Kidney epithelial cell (primary cell): ENCODE measurements at regions not wholly inside any gene's neighbourhood (a gene's known extent, or its start where the extent isn't known, plus 50 kb on each side); places are given as distances from the start of the nearest gene placed in this dataset.
A peak's percentile ranks its signal among the peaks of the same experiment; 100 is the strongest.

Source experiments
- DNase-seq: peaks from one replicate; pipeline ENCODE4 v3.0.0-alpha.2; 2010; ENCODE audit warnings: low read depth
- H3K27me3 ChIP-seq: 2 replicates; pipeline ENCODE4 v1.6.0; 2011; ENCODE audit warnings: low read length; ENCODE audit not compliant: control insufficient read depth, insufficient read depth
- H3K36me3 ChIP-seq: 2 replicates; pipeline ENCODE4 v1.5.1; 2011; ENCODE audit warnings: low read length; ENCODE audit not compliant: control insufficient read depth, insufficient read depth
- H3K4me3 ChIP-seq: 2 replicates; pipeline ENCODE4 v1.5.1; 2011; ENCODE audit warnings: low read depth, mild to moderate bottlenecking, control low read depth, low read length
- CTCF ChIP-seq: IDR thresholded peaks from 2 replicates; pipeline ENCODE4 v1.5.1; 2011; ENCODE audit warnings: mild to moderate bottlenecking, moderate library complexity, low read length, control low read depth, inconsistent platforms; ENCODE audit not compliant: insufficient read depth, poor library complexity, severe bottlenecking

GRCh38 chr21:35932232-35932911 is 128.0 kb downstream of the SETD4 start:
- H3K4me3 ChIP-seq: no peak overlapping the region
- DNase-seq: peak; percentile 91
- H3K27me3 ChIP-seq: no peaks in the 10 kb centered on the region
- no peaks in the 10 kb centered on the region for H3K36me3 ChIP-seq
- TF ChIP-seq CTCF: no peak

- DNase-seq: no peak
- no peak for TF ChIP-seq CTCF
- H3K4me3 ChIP-seq: no peak overlapping the region
- no peaks in the 10 kb centered on the region for H3K27me3 ChIP-seq
- no peaks in the 10 kb centered on the region for H3K36me3 ChIP-seq
Observed at GRCh38 chr21:35929901-35930300, 130.4 kb downstream of the SETD4 start.

- no peak for TF ChIP-seq CTCF
- Histone ChIP-seq H3K4me3 (no peak overlapping the region), H3K36me3 (no peaks in the 10 kb centered on the region), H3K27me3 (no peaks in the 10 kb centered on the region)
- no peak for DNase-seq
Observed at GRCh38 chr21:35927262-35927661, 133.1 kb downstream of the SETD4 start.

GRCh38 chr21:35926003-35926740 is 134.2 kb downstream of the SETD4 start:
- Histone ChIP-seq H3K36me3 (no peaks in the 10 kb centered on the region), H3K4me3 (no peak overlapping the region), H3K27me3 (no peaks in the 10 kb centered on the region)
- DNase-seq: no peak
- no peak for TF ChIP-seq CTCF

GRCh38 chr21:35925497-35925896 is 134.8 kb downstream of the SETD4 start:
- H3K4me3 ChIP-seq: no peak overlapping the region
- DNase-seq: peak; percentile 73
- TF ChIP-seq CTCF: no peak
- H3K36me3 ChIP-seq: no peaks in the 10 kb centered on the region
- H3K27me3 ChIP-seq: no peaks in the 10 kb centered on the region

- H3K4me3 ChIP-seq: no peak overlapping the region
- TF ChIP-seq CTCF: no peak
- no peaks in the 10 kb centered on the region for H3K27me3 ChIP-seq
- DNase-seq: peak; percentile 83
- H3K36me3 ChIP-seq: no peaks in the 10 kb centered on the region
Observed at GRCh38 chr21:35924714-35925301, 135.5 kb downstream of the SETD4 start.
